ENCODE measurements at regions not wholly inside any gene's neighbourhood (a gene's known extent, or its start where the extent isn't known, plus 50 kb on each side); places are given as distances from the start of the nearest gene placed in this dataset.
"Not testable (repeated sequence)": the region's sequence is repeated elsewhere in the genome, so short reads cannot be mapped to it uniquely, and the experiment has no call there.

DNA sequence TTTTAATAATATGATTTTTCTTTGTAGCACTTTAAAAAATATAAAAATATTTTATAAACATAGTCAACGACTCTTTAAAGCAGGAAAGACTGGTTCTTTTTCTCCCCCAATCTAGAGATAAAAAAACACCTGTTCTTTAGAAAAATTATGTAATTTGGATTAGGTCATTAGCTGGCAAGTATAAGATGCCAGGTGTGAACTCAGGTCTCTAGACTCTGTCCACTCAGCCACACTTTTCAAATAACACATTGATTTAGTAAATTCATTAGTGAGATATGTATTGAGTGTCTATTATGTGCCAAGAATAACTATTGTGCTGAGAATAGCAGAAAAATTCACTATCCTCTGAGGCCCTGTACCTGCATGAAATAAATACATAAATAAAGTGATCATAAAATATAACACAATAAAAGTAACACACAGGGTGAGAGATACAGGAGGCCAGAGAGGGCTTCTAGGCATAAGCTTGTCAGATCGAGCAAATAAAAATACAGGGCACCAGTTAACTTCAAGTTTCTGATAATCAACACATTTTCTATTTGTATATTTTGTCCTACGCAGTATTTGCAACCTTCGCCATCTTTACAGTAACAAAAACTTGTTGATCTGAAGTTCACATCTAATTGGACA is 867.1 kb upstream of the GBE1 start:
- Histone ChIP-seq H3K4me3 (no peak overlapping the region), H3K9me3 (peaks cover 0 to 21% of the 10 kb centered on the region in 2 donors), H3K4me1 (no peaks in the 10 kb centered on the region), H3K27me3 (no peaks in the 10 kb centered on the region), H3K36me3 (no peaks in the 10 kb centered on the region), H3K27ac (no peak overlapping the region)
- TF ChIP-seq CTCF (IDR thresholded peaks at IDR 0.05) = no peak
- DNase-seq (no peak), ATAC-seq (no peak)
- intact Hi-C loops (cut with DNase I) = no loop called here

GRCh38 chr3:82627733-82628132 is 866.3 kb upstream of the GBE1 start:
- ATAC-seq (no peak), DNase-seq (no peak)
- TF ChIP-seq CTCF (IDR thresholded peaks at IDR 0.05) = no peak
- H3K27ac ChIP-seq = no peak overlapping the region
- no peaks in the 10 kb centered on the region for H3K27me3 ChIP-seq
- H3K4me1 ChIP-seq = no peaks in the 10 kb centered on the region
- peaks cover 0 to 28% of the 10 kb centered on the region in 2 donors for H3K9me3 ChIP-seq
- no peak overlapping the region for H3K4me3 ChIP-seq
- no peaks in the 10 kb centered on the region for H3K36me3 ChIP-seq
- intact Hi-C loops (cut with DNase I) = no loop called here

DNA sequence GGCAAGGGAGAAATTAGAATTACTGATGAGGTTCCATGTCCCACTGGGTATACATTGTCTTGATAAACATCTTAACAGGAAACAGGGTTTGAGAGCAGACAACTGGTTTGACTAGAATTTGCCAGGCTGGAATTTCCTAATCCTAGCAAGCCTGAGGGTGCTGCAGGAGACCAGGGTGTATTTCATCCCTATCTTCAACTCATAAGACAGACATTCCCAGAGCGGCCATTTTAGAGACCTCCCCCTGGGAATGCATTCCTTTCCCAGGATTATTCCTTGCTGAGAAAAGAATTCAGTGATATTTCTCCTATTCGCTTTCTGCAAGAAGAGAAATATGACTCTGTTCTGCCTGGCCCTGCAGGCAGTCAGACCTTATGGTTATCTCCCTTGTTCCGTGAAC is 859.3 kb upstream of the GBE1 start:
- intact Hi-C loops (cut with DNase I); DNase-seq; H3K27ac ChIP-seq; ATAC-seq; H3K4me3 ChIP-seq; H3K27me3 ChIP-seq; H3K36me3 ChIP-seq; H3K4me1 ChIP-seq: not testable (repeated sequence)
- peaks cover 0 to 50% of the 10 kb centered on the region in 2 donors for H3K9me3 ChIP-seq

DNA sequence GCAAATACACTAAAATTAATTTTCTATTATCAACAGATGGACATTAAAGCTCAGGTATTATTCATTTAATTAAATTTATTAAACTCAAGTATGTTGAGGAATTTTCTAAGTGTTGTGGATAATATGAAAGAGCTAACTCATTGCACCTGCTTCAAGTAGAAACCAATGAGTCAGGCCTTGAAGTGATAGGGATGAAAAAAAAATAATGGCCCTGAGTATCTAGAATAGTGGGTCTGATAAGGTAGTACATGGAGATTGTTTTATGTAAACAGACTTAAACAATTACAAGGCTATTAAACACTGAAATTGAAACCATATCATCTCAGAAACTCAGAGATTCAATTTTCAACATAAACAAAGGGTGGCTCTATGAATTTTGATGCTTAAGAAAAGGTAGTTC is 857.1 kb upstream of the GBE1 start:
- no peak for DNase-seq
- no peaks in the 10 kb centered on the region for H3K4me1 ChIP-seq
- ATAC-seq = no peak

GRCh38 chr3:82610236-82610635 is 848.8 kb upstream of the GBE1 start:
- Histone ChIP-seq H3K4me1 (no peaks in the 10 kb centered on the region), H3K4me3 (no peak overlapping the region), H3K36me3 (no peaks in the 10 kb centered on the region), H3K27ac (no peak overlapping the region), H3K27me3 (no peaks in the 10 kb centered on the region), H3K9me3 (peaks cover 0 to 17% of the 10 kb centered on the region in 2 donors)
- intact Hi-C loops (cut with DNase I) = no loop called here
- no peak for DNase-seq
- ATAC-seq = no peak
- TF ChIP-seq CTCF (IDR thresholded peaks at IDR 0.05) = no peak

More for the DNA sequence above, 857.1 kb upstream of the GBE1 start:
- Histone ChIP-seq H3K27ac (no peak overlapping the region), H3K4me3 (no peak overlapping the region), H3K9me3 (peaks cover 0 to 33% of the 10 kb centered on the region in 2 donors), H3K36me3 (no peaks in the 10 kb centered on the region), H3K27me3 (no peaks in the 10 kb centered on the region)
- no peak for TF ChIP-seq CTCF (IDR thresholded peaks at IDR 0.05)
- intact Hi-C loops (cut with DNase I) = no loop called here

- H3K4me3 ChIP-seq = no peak overlapping the region
- H3K9me3 ChIP-seq = peaks cover 0 to 25% of the 10 kb centered on the region in 2 donors
- DNase-seq = no peak
- no peaks in the 10 kb centered on the region for H3K27me3 ChIP-seq
- intact Hi-C loops (cut with DNase I) = no loop called here
- H3K27ac ChIP-seq = no peak overlapping the region
- H3K36me3 ChIP-seq = no peaks in the 10 kb centered on the region
- H3K4me1 ChIP-seq = no peaks in the 10 kb centered on the region
- ATAC-seq = no peak
- no peak for TF ChIP-seq CTCF (IDR thresholded peaks at IDR 0.05)
Observed at GRCh38 chr3:82607391-82607790, 845.9 kb upstream of the GBE1 start.

Measured in left lung (tissue), 4 donors.